ENCODE measurements at regions not wholly inside any gene's neighbourhood (a gene's known extent, or its start where the extent isn't known, plus 50 kb on each side); places are given as distances from the start of the nearest gene placed in this dataset.

GRCh38 chr18:38867680-38868079, 1302.1 kb upstream of the CELF4 start:
- H3K4me3 ChIP-seq, result no peak overlapping the region
- no peaks in the 10 kb centered on the region for H3K27me3 ChIP-seq
- H3K4me1 ChIP-seq, result no peaks in the 10 kb centered on the region
- no peak for DNase-seq
- no peaks in the 10 kb centered on the region for H3K9me3 ChIP-seq
- TF ChIP-seq EP300 (IDR thresholded peaks at IDR 0.05) (no peak), POLR2A (IDR thresholded peaks at IDR 0.05) (no peak), POLR2AphosphoS5 (IDR thresholded peaks at IDR 0.05) (no peak), CTCF (IDR thresholded peaks at IDR 0.05) (no peak)
- WGBS, 2 donors, result 84 to 93% methylated on average over 2 of the region's 2 CpGs
- no peaks in the 10 kb centered on the region for H3K36me3 ChIP-seq
- H3K27ac ChIP-seq, result no peak overlapping the region
- intact Hi-C loops (cut with DNase I), result no loop called here

GRCh38 chr18:38851526-38851925, 1285.9 kb upstream of the CELF4 start:
- Histone ChIP-seq H3K36me3 (no peaks in the 10 kb centered on the region), H3K4me3 (no peak overlapping the region), H3K27ac (no peak overlapping the region), H3K4me1 (no peaks in the 10 kb centered on the region), H3K27me3 (no peaks in the 10 kb centered on the region), H3K9me3 (no peaks in the 10 kb centered on the region)
- no peak for DNase-seq
- TF ChIP-seq POLR2A (IDR thresholded peaks at IDR 0.05), result no peak
- TF ChIP-seq POLR2AphosphoS5 (IDR thresholded peaks at IDR 0.05), result no peak
- no peak for TF ChIP-seq EP300 (IDR thresholded peaks at IDR 0.05)
- TF ChIP-seq CTCF (IDR thresholded peaks at IDR 0.05), result no peak
- intact Hi-C loops (cut with DNase I), result no loop called here

GRCh38 chr18:38847326-38847725, 1281.7 kb upstream of the CELF4 start:
- H3K4me1 ChIP-seq, result no peaks in the 10 kb centered on the region
- H3K27ac ChIP-seq, result no peak overlapping the region
- intact Hi-C loops (cut with DNase I), result no loop called here
- no peaks in the 10 kb centered on the region for H3K36me3 ChIP-seq
- no peak for DNase-seq
- no peak overlapping the region for H3K4me3 ChIP-seq
- 60 to 79% methylated on average over 2 of the region's 2 CpGs for WGBS, 2 donors
- no peaks in the 10 kb centered on the region for H3K27me3 ChIP-seq
- TF ChIP-seq POLR2A (IDR thresholded peaks at IDR 0.05) (no peak), EP300 (IDR thresholded peaks at IDR 0.05) (no peak), CTCF (IDR thresholded peaks at IDR 0.05) (no peak), POLR2AphosphoS5 (IDR thresholded peaks at IDR 0.05) (no peak)
- H3K9me3 ChIP-seq, result no peaks in the 10 kb centered on the region

GRCh38 chr18:38843291-38843690, 1277.7 kb upstream of the CELF4 start:
- intact Hi-C loops (cut with DNase I), result no loop called here
- 62 to 72% methylated on average over 2 of the region's 2 CpGs for WGBS, 2 donors
- Histone ChIP-seq H3K9me3 (no peaks in the 10 kb centered on the region), H3K27me3 (no peaks in the 10 kb centered on the region), H3K4me3 (no peak overlapping the region), H3K4me1 (no peaks in the 10 kb centered on the region), H3K27ac (no peak overlapping the region), H3K36me3 (no peaks in the 10 kb centered on the region)
- DNase-seq, result no peak
- TF ChIP-seq POLR2AphosphoS5 (IDR thresholded peaks at IDR 0.05) (no peak), CTCF (IDR thresholded peaks at IDR 0.05) (no peak), EP300 (IDR thresholded peaks at IDR 0.05) (no peak), POLR2A (IDR thresholded peaks at IDR 0.05) (no peak)

GRCh38 chr18:38826247-38826646, 1260.6 kb upstream of the CELF4 start:
- TF ChIP-seq EP300 (IDR thresholded peaks at IDR 0.05), result no peak
- no peak for TF ChIP-seq POLR2AphosphoS5 (IDR thresholded peaks at IDR 0.05)
- no peak for TF ChIP-seq CTCF (IDR thresholded peaks at IDR 0.05)
- no peak for TF ChIP-seq POLR2A (IDR thresholded peaks at IDR 0.05)
- DNase-seq, result no peak
- Histone ChIP-seq H3K27ac (no peak overlapping the region), H3K9me3 (no peaks in the 10 kb centered on the region), H3K4me1 (no peaks in the 10 kb centered on the region), H3K36me3 (no peaks in the 10 kb centered on the region), H3K4me3 (no peak overlapping the region), H3K27me3 (no peaks in the 10 kb centered on the region)
- intact Hi-C loops (cut with DNase I), result no loop called here
- 91 to 93% methylated on average over 2 of the region's 2 CpGs for WGBS, 2 donors

All from sigmoid colon (tissue), 6 donors.